PC-9 (cell line): ENCODE measurements at regions not wholly inside any gene's neighbourhood (a gene's known extent, or its start where the extent isn't known, plus 50 kb on each side); places are given as distances from the start of the nearest gene placed in this dataset.

Experiments
- EZH2 ChIP-seq: fragments of 200-600 bp; sonication (generic); IDR thresholded peaks from 2 replicates; pipeline ENCODE4 v1.8.0; 2017; ENCODE audit warnings: antibody characterized with exemption, low read depth
- TF ChIP-seq, protein P1 (sequence below): fragments of 200-600 bp; sonication (generic); conservative IDR thresholded peaks from 2 replicates; pipeline ENCODE4 v1.6.1; 2017; ENCODE audit warnings: mixed run types, antibody characterized with exemption, mild to moderate bottlenecking, moderate library complexity

DNA sequence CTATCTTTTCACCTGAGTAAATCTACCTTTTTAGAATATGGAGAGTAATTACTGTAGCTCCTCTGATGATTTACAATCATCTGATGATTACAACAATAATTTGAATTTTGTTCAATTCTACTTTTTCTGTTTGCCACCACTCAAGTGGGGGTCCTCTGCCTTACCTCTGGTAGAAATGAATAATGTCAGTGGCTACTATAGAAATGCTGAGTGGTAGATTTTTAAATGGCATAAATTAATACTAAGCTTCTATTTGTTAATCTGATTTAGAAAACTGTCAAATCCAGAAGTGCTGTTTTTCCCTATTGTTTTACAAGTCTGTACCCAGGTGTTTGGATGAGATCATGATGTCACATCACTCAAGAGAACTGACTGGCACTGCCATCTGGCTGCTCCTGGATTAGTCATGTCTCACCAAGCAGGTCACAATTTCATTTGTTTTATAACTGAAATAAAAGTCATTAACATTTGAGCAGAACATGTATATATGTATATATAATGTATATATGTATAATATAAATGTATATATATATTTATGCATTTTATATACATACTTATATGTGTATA lies 494.8 kb downstream of the TBC1D4 start:
- TF ChIP-seq, protein P1, sequence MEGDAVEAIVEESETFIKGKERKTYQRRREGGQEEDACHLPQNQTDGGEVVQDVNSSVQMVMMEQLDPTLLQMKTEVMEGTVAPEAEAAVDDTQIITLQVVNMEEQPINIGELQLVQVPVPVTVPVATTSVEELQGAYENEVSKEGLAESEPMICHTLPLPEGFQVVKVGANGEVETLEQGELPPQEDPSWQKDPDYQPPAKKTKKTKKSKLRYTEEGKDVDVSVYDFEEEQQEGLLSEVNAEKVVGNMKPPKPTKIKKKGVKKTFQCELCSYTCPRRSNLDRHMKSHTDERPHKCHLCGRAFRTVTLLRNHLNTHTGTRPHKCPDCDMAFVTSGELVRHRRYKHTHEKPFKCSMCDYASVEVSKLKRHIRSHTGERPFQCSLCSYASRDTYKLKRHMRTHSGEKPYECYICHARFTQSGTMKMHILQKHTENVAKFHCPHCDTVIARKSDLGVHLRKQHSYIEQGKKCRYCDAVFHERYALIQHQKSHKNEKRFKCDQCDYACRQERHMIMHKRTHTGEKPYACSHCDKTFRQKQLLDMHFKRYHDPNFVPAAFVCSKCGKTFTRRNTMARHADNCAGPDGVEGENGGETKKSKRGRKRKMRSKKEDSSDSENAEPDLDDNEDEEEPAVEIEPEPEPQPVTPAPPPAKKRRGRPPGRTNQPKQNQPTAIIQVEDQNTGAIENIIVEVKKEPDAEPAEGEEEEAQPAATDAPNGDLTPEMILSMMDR, result no peak
- TF ChIP-seq EZH2, result no peak
